MM.1S (cell line): ENCODE measurements at regions not wholly inside any gene's neighbourhood (a gene's known extent, or its start where the extent isn't known, plus 50 kb on each side); places are given as distances from the start of the nearest gene placed in this dataset.

Experiments used
- CTCF ChIP-seq: fragments of 300-600 bp; sonication (generic); IDR thresholded peaks from 2 replicates; pipeline ENCODE4 v1.5.1; 2016; ENCODE audit warnings: antibody characterized with exemption, low read length, mixed read lengths
- EZH2 ChIP-seq: fragments of 300-600 bp; sonication (generic); optimal IDR thresholded peaks from 2 replicates; pipeline ENCODE3; 2017; ENCODE audit warnings: low read depth, mild to moderate bottlenecking, antibody characterized with exemption, low read length, mixed read lengths

GRCh38 chr17:71488851-71489250, 632.0 kb upstream of the SOX9 start:
- no peak for TF ChIP-seq EZH2
- no peak for TF ChIP-seq CTCF
